DND-41 (cell line): ENCODE measurements at regions not wholly inside any gene's neighbourhood (a gene's known extent, or its start where the extent isn't known, plus 50 kb on each side); places are given as distances from the start of the nearest gene placed in this dataset.

Source experiments
- ATAC-seq: fragments of 200-7000 bp; cut with Tn5 transposase; 3 replicates; pipeline ENCODE4 v1.9.1; 2021; ENCODE audit warnings: low read depth; ENCODE audit not compliant: insufficient read depth
- DNase-seq: peaks from one replicate; pipeline ENCODE4 v3.0.0-alpha.2; 2020
- H2AFZ ChIP-seq: 2 replicates; pipeline ENCODE4 v1.6.0; 2012; ENCODE audit warnings: low read depth, low read length
- H3K27ac ChIP-seq: 2 replicates; pipeline ENCODE4 v1.5.1; 2012; ENCODE audit warnings: low read length, inconsistent platforms
- H3K27me3 ChIP-seq: fragments of 200-600 bp; sonication (generic); 2 replicates; pipeline ENCODE4 v1.6.0; 2012; ENCODE audit warnings: low read length, mild to moderate bottlenecking, inconsistent platforms; ENCODE audit not compliant: insufficient read depth, poor library complexity
- H3K36me3 ChIP-seq: 2 replicates; pipeline ENCODE4 v1.5.1; 2012; ENCODE audit warnings: low read length, inconsistent platforms; ENCODE audit not compliant: insufficient read depth
- H3K4me1 ChIP-seq: 2 replicates; pipeline ENCODE4 v1.5.1; 2012; ENCODE audit warnings: mild to moderate bottlenecking, low read length; ENCODE audit not compliant: insufficient read depth
- H3K4me2 ChIP-seq: 2 replicates; pipeline ENCODE4 v1.6.0; 2012; ENCODE audit warnings: mild to moderate bottlenecking, moderate library complexity, low read length, inconsistent platforms; ENCODE audit not compliant: insufficient read depth
- H3K4me3 ChIP-seq, 2 experiments: fragments of 200-600 bp in 1 of 2; shearing (Covaris generic) in 1 of 2; 2 replicates each; pipeline ENCODE4 v1.5.1; 2012 to 2016; ENCODE audit warnings: inconsistent platforms in 2 of 2, low read length in 2 of 2, mild to moderate bottlenecking in 2 of 2, low read depth in 1 of 2, moderate library complexity in 1 of 2
- H3K79me2 ChIP-seq: 2 replicates; pipeline ENCODE4 v1.6.0; 2012; ENCODE audit warnings: low read length, inconsistent platforms; ENCODE audit not compliant: insufficient read depth
- H3K9ac ChIP-seq: 2 replicates; pipeline ENCODE4 v1.6.0; 2012; ENCODE audit warnings: low read depth, mild to moderate bottlenecking, inconsistent platforms, low read length, moderate library complexity
- H3K9me3 ChIP-seq: 2 replicates; pipeline ENCODE4 v1.5.1; 2012; ENCODE audit warnings: low read length, moderate library complexity, mild to moderate bottlenecking, inconsistent platforms; ENCODE audit not compliant: insufficient read depth, severe bottlenecking
- H4K20me1 ChIP-seq: 2 replicates; pipeline ENCODE4 v1.6.0; 2012; ENCODE audit warnings: low read length; ENCODE audit not compliant: insufficient read depth
- CTCF ChIP-seq: IDR thresholded peaks from 2 replicates; pipeline ENCODE4 v1.5.1; 2012; ENCODE audit warnings: borderline replicate concordance, low read length, moderate library complexity, mild to moderate bottlenecking; ENCODE audit not compliant: poor library complexity, severe bottlenecking; ENCODE audit errors: extremely low read depth
- EZH2 ChIP-seq: IDR thresholded peaks from 3 replicates; pipeline ENCODE4 v1.6.1; 2012; ENCODE audit warnings: borderline replicate concordance, low read depth, mild to moderate bottlenecking, moderate library complexity, low read length, inconsistent platforms; ENCODE audit not compliant: severe bottlenecking

- ATAC-seq: no peak
- H3K79me2 ChIP-seq: no peaks in the 10 kb centered on the region
Observed at GRCh38 chr6:15853259-15853658, 190.4 kb upstream of the DTNBP1 start.

GRCh38 chr6:15852289-15852688 is 189.5 kb upstream of the DTNBP1 start:
- no peak for TF ChIP-seq CTCF
- TF ChIP-seq EZH2: no peak
- Histone ChIP-seq H3K4me1 (no peaks in the 10 kb centered on the region), H3K9me3 (no peaks in the 10 kb centered on the region), H3K4me2 (no peak overlapping the region), H4K20me1 (no peaks in the 10 kb centered on the region), H3K4me3 (no peak overlapping the region), H3K36me3 (no peaks in the 10 kb centered on the region), H3K79me2 (no peaks in the 10 kb centered on the region), H2AFZ (no peak overlapping the region), H3K9ac (no peak overlapping the region), H3K27ac (no peak overlapping the region), H3K27me3 (no peaks in the 10 kb centered on the region)
- ATAC-seq (no peak), DNase-seq (no peak)

More at GRCh38 chr6:15853259-15853658, 190.4 kb upstream of the DTNBP1 start:
- Histone ChIP-seq H4K20me1 (no peaks in the 10 kb centered on the region), H2AFZ (no peak overlapping the region), H3K27ac (no peak overlapping the region), H3K9me3 (no peaks in the 10 kb centered on the region), H3K4me2 (no peak overlapping the region), H3K9ac (no peak overlapping the region), H3K36me3 (no peaks in the 10 kb centered on the region), H3K4me3 (no peak overlapping the region), H3K4me1 (no peaks in the 10 kb centered on the region), H3K27me3 (no peaks in the 10 kb centered on the region)
- no peak for DNase-seq
- TF ChIP-seq CTCF (no peak), EZH2 (no peak)

- no peak for TF ChIP-seq CTCF
- no peak for TF ChIP-seq EZH2
- no peaks in the 10 kb centered on the region for H3K9me3 ChIP-seq
- ATAC-seq: no peak
Observed at GRCh38 chr6:15849395-15849794, 186.6 kb upstream of the DTNBP1 start.

GRCh38 chr6:15845492-15845891 is 182.7 kb upstream of the DTNBP1 start:
- H3K4me3 ChIP-seq: no peak overlapping the region
- no peak overlapping the region for H3K9ac ChIP-seq
- no peak overlapping the region for H3K4me2 ChIP-seq
- no peaks in the 10 kb centered on the region for H4K20me1 ChIP-seq
- H2AFZ ChIP-seq: no peak overlapping the region
- ATAC-seq: no peak
- H3K79me2 ChIP-seq: no peaks in the 10 kb centered on the region
- H3K27me3 ChIP-seq: no peaks in the 10 kb centered on the region
- no peaks in the 10 kb centered on the region for H3K4me1 ChIP-seq
- no peaks in the 10 kb centered on the region for H3K36me3 ChIP-seq
- no peak for DNase-seq
- H3K9me3 ChIP-seq: no peaks in the 10 kb centered on the region
- no peak for TF ChIP-seq CTCF
- TF ChIP-seq EZH2: no peak
- H3K27ac ChIP-seq: no peak overlapping the region

More at GRCh38 chr6:15849395-15849794, 186.6 kb upstream of the DTNBP1 start:
- H3K27me3 ChIP-seq: no peaks in the 10 kb centered on the region
- H3K4me2 ChIP-seq: no peak overlapping the region
- H3K4me1 ChIP-seq: no peaks in the 10 kb centered on the region
- no peak for DNase-seq
- H3K9ac ChIP-seq: no peak overlapping the region
- no peak overlapping the region for H3K4me3 ChIP-seq
- H2AFZ ChIP-seq: no peak overlapping the region
- H3K79me2 ChIP-seq: no peaks in the 10 kb centered on the region
- no peaks in the 10 kb centered on the region for H3K36me3 ChIP-seq
- no peaks in the 10 kb centered on the region for H4K20me1 ChIP-seq
- no peak overlapping the region for H3K27ac ChIP-seq
